H1 (cell line): ENCODE measurements at regions not wholly inside any gene's neighbourhood (a gene's known extent, or its start where the extent isn't known, plus 50 kb on each side); places are given as distances from the start of the nearest gene placed in this dataset.

Source experiments
- CTCF ChIP-seq, 3 experiments: IDR thresholded peaks; 1 replicate in 2 of 3; 2 replicates in 1 of 3; pipeline versions ENCODE4 v1.5.1 to v1.6.1; 2011; ENCODE audit warnings: low read length in 3 of 3, mild to moderate bottlenecking in 3 of 3, inconsistent platforms in 2 of 3, low read depth in 1 of 3, moderate library complexity in 1 of 3; ENCODE audit not compliant: insufficient read depth in 1 of 3; ENCODE audit errors: control extremely low read depth in 1 of 3
- EGR1 ChIP-seq: IDR thresholded peaks from 2 replicates; pipeline ENCODE4 v1.6.1; 2011; ENCODE audit warnings: low read depth, low read length, borderline replicate concordance
- RAD21 ChIP-seq, 2 experiments: IDR thresholded peaks in 1 of 2; conservative IDR thresholded peaks in 1 of 2; 2 replicates each; pipeline ENCODE4 v1.6.1; 2011; ENCODE audit warnings: low read depth in 2 of 2, low read length in 2 of 2, improper control_type of control experiment in 1 of 2, inconsistent platforms in 1 of 2, mild to moderate bottlenecking in 1 of 2, moderate library complexity in 1 of 2
- TEAD4 ChIP-seq: IDR thresholded peaks from 2 replicates; pipeline ENCODE4 v1.6.1; 2012; ENCODE audit warnings: low read depth, low read length, inconsistent platforms, mixed read lengths

DNA sequence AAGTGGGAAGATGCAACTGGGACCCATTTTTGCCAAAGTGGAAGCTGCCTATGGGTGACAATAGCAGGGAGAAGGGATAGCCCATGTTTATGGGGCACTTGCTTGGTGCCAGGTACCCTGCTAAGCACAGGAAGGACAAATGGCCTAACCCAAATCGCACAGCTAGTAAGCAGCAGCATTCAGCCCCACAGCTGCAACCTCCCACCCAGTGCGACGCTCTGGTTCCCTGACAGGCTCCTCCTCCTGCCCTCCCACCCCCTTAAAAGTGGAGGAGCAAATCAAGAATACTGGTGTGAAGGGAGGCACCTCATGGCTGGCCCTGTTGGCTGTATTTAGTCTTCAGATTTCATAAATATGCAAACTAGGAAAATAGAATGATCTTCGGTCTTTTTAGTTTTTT is 76.2 kb downstream of the RIN2 start:
- TF ChIP-seq CTCF (IDR thresholded peaks at IDR 0.05; ENCODE audit: control extremely low read depth in 1 of 3, insufficient read depth in 1 of 3, low read depth in 1 of 3, low read length in 3 of 3) (no peak), RAD21 (IDR thresholded peaks at IDR 0.05 in 1 of 2, conservative IDR thresholded peaks at IDR 0.05 in 1 of 2; ENCODE audit: low read depth in 2 of 2, low read length in 2 of 2) (no peak), EGR1 (no peak), TEAD4 (no peak)
